ENCODE measurements at regions not wholly inside any gene's neighbourhood (a gene's known extent, or its start where the extent isn't known, plus 50 kb on each side); places are given as distances from the start of the nearest gene placed in this dataset.

- TF ChIP-seq EZH2 (IDR thresholded peaks at IDR 0.05; ENCODE audit: borderline replicate concordance, low read depth, low read length, severe bottlenecking) (no peak), POLR2AphosphoS5 (IDR thresholded peaks at IDR 0.05; ENCODE audit: insufficient read depth, low read depth, low read length) (no peak), POLR2A (IDR thresholded peaks at IDR 0.05; ENCODE audit: low read depth, low read length) (no peak), FOS (IDR thresholded peaks at IDR 0.05; ENCODE audit: borderline replicate concordance, insufficient read depth, low read length) (no peak), JUN (IDR thresholded peaks at IDR 0.05; ENCODE audit: borderline replicate concordance, insufficient read depth, insufficient read length, low read depth) (no peak), GATA2 (IDR thresholded peaks at IDR 0.05; ENCODE audit: insufficient read depth, insufficient read length, low read depth, low read length) (no peak)
- TF ChIP-seq, protein P1, sequence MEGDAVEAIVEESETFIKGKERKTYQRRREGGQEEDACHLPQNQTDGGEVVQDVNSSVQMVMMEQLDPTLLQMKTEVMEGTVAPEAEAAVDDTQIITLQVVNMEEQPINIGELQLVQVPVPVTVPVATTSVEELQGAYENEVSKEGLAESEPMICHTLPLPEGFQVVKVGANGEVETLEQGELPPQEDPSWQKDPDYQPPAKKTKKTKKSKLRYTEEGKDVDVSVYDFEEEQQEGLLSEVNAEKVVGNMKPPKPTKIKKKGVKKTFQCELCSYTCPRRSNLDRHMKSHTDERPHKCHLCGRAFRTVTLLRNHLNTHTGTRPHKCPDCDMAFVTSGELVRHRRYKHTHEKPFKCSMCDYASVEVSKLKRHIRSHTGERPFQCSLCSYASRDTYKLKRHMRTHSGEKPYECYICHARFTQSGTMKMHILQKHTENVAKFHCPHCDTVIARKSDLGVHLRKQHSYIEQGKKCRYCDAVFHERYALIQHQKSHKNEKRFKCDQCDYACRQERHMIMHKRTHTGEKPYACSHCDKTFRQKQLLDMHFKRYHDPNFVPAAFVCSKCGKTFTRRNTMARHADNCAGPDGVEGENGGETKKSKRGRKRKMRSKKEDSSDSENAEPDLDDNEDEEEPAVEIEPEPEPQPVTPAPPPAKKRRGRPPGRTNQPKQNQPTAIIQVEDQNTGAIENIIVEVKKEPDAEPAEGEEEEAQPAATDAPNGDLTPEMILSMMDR (IDR thresholded peaks at IDR 0.05; ENCODE audit: extremely low read depth in 1 of 2, insufficient read depth in 1 of 2, low read depth in 1 of 2, low read length in 2 of 2): no peak
- TF ChIP-seq, protein P2, sequence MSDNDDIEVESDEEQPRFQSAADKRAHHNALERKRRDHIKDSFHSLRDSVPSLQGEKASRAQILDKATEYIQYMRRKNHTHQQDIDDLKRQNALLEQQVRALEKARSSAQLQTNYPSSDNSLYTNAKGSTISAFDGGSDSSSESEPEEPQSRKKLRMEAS (IDR thresholded peaks at IDR 0.05; ENCODE audit: insufficient read depth, insufficient read length): no peak
These were observed 201.0 kb downstream of the NDUFA10 start for GRCh38 chr2:239824046-239824694.
